ENCODE measurements at regions not wholly inside any gene's neighbourhood (a gene's known extent, or its start where the extent isn't known, plus 50 kb on each side); places are given as distances from the start of the nearest gene placed in this dataset.

- no peaks in the 10 kb centered on the region for H3F3A ChIP-seq (ENCODE audit: insufficient read depth, low read length)
- TF ChIP-seq EZH2 (optimal IDR thresholded peaks at IDR 0.05; ENCODE audit: low read depth, low read length) (no peak), CTCF (IDR thresholded peaks at IDR 0.05; ENCODE audit: low read length) (peak; percentile 99)
- DNase-seq = peak; percentile 76
Observed at GRCh38 chr1:204746838-204747442, 61.4 kb upstream of the LRRN2 start.

DNA sequence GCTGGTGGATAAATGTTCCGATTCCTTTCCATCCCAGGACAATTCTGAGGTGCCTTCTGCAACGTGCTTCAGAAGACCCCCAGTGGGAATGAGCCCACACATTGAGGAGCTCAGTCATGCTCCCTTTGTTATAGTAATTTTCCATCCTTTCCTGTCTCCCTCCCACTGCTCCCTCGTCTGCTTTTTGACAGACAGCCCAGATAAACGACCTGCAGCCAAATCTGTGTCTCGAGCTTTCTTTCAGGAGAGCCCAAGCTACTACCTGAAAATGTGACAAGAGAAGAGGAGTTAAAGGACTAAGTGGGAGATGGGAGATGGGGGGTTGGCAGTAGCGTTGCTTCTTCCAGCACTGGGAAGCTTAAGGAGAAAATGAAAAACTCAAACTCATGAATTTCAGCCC lies 65.9 kb upstream of the LRRN2 start:
- Histone ChIP-seq H4K20me1 (ENCODE audit: insufficient read depth, low read length) (no peaks in the 10 kb centered on the region), H3K9me3 (replicated peaks; ENCODE audit: insufficient read depth, low read length) (no peaks in the 10 kb centered on the region), H3K9ac (ENCODE audit: low read length) (no peak overlapping the region), H3K27ac (ENCODE audit: low read length) (no peak overlapping the region), H3K4me2 (ENCODE audit: low read depth, low read length) (no peak overlapping the region), H2AFZ (ENCODE audit: low read length) (no peak overlapping the region), H3K4me1 (ENCODE audit: low read length) (no peaks in the 10 kb centered on the region), H3K36me3 (replicated peaks; ENCODE audit: insufficient read depth, low read length) (no peaks in the 10 kb centered on the region), H3K9me2 (replicated peaks; ENCODE audit: insufficient read depth, low read length) (no peaks in the 10 kb centered on the region), H3K4me3 (ENCODE audit: low read length) (no peak overlapping the region), H3F3A (ENCODE audit: insufficient read depth, low read length) (no peaks in the 10 kb centered on the region), H3K79me2 (ENCODE audit: low read length) (no peaks in the 10 kb centered on the region), H3K27me3 (replicated peaks; ENCODE audit: insufficient read depth, low read length) (no peaks in the 10 kb centered on the region)
- TF ChIP-seq EZH2phosphoT487 (IDR thresholded peaks at IDR 0.05; ENCODE audit: low read length) (no peak), CTCF (IDR thresholded peaks at IDR 0.05; ENCODE audit: low read length) (no peak), EZH2 (optimal IDR thresholded peaks at IDR 0.05; ENCODE audit: low read depth, low read length) (no peak)
- no peak for DNase-seq

More at GRCh38 chr1:204746838-204747442, 61.4 kb upstream of the LRRN2 start:
- H4K20me1 ChIP-seq (ENCODE audit: insufficient read depth, low read length) = no peaks in the 10 kb centered on the region
- H3K9me2 ChIP-seq (replicated peaks; ENCODE audit: insufficient read depth, low read length) = no peaks in the 10 kb centered on the region
- H3K4me3 ChIP-seq (ENCODE audit: low read length) = no peak overlapping the region
- no peak overlapping the region for H3K9ac ChIP-seq (ENCODE audit: low read length)
- no peak overlapping the region for H3K27ac ChIP-seq (ENCODE audit: low read length)
- no peaks in the 10 kb centered on the region for H3K9me3 ChIP-seq (replicated peaks; ENCODE audit: insufficient read depth, low read length)
- H3K4me1 ChIP-seq (ENCODE audit: low read length) = no peaks in the 10 kb centered on the region
- no peaks in the 10 kb centered on the region for H3K36me3 ChIP-seq (replicated peaks; ENCODE audit: insufficient read depth, low read length)
- H3K4me2 ChIP-seq (ENCODE audit: low read depth, low read length) = no peak overlapping the region
- H3K27me3 ChIP-seq (replicated peaks; ENCODE audit: insufficient read depth, low read length) = no peaks in the 10 kb centered on the region
- H3K79me2 ChIP-seq (ENCODE audit: low read length) = no peaks in the 10 kb centered on the region
- no peak overlapping the region for H2AFZ ChIP-seq (ENCODE audit: low read length)

DNA sequence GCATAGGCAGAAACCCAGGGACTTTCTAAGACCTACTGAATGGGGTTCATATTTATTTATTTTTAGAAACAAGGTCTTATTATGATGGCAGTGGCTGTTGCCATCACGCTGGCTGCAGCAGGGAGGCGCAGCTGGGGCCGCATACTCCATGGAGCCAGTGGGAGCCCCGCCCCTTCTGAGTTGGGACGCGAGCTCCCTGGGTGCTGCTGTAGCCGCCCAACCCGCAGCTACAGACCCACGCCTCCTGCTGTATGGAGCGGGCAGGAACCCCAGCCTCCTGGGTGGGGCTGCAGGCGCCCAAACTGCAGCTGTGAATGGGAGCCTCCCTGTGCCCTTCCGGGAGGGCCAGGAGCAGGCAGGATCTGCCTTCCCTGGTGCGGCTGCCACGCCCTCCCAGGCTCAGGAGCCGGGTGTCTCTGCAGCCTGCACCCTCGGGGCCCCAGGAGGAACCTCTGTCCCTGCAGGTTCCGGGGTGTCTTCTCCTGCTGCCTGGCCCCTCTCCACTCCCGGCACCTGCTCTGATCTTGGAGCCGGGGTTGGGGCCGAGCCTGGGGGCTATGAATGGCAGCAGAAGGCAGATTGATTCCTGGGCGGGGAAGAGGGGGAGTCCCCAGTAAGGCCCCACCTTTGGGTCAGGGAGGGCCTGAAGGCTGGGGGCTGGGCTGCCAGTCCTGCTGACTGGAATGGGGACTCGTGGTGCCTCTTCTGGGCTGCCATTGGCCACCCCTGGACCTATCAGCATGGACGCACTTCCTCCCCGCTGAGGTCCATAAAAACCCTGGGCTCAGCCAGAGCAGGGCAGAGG lies 66.5 kb upstream of the LRRN2 start:
- DNase-seq = no peak
- Histone ChIP-seq H3K9me3 (replicated peaks; ENCODE audit: insufficient read depth, low read length) (no peaks in the 10 kb centered on the region), H4K20me1 (ENCODE audit: insufficient read depth, low read length) (no peaks in the 10 kb centered on the region), H3K27ac (ENCODE audit: low read length) (no peak overlapping the region), H3K27me3 (replicated peaks; ENCODE audit: insufficient read depth, low read length) (no peaks in the 10 kb centered on the region), H3K4me3 (ENCODE audit: low read length) (no peak overlapping the region), H3K9ac (ENCODE audit: low read length) (no peak overlapping the region), H3K9me2 (replicated peaks; ENCODE audit: insufficient read depth, low read length) (no peaks in the 10 kb centered on the region), H2AFZ (ENCODE audit: low read length) (no peak overlapping the region), H3K79me2 (ENCODE audit: low read length) (no peaks in the 10 kb centered on the region), H3F3A (ENCODE audit: insufficient read depth, low read length) (no peaks in the 10 kb centered on the region), H3K4me1 (ENCODE audit: low read length) (no peaks in the 10 kb centered on the region), H3K4me2 (ENCODE audit: low read depth, low read length) (no peak overlapping the region), H3K36me3 (replicated peaks; ENCODE audit: insufficient read depth, low read length) (no peaks in the 10 kb centered on the region)
- no peak for TF ChIP-seq EZH2 (optimal IDR thresholded peaks at IDR 0.05; ENCODE audit: low read depth, low read length)
- TF ChIP-seq CTCF (IDR thresholded peaks at IDR 0.05; ENCODE audit: low read length) = no peak
- TF ChIP-seq EZH2phosphoT487 (IDR thresholded peaks at IDR 0.05; ENCODE audit: low read length) = no peak

Measured in MM.1S (cell line).